GM12891 (cell line): ENCODE measurements at regions not wholly inside any gene's neighbourhood (a gene's known extent, or its start where the extent isn't known, plus 50 kb on each side); places are given as distances from the start of the nearest gene placed in this dataset.
"Not testable (repeated sequence)": the region's sequence is repeated elsewhere in the genome, so short reads cannot be mapped to it uniquely, and the experiment has no call there.

ENCODE experiments used
- DNase-seq: peaks from one replicate; pipeline ENCODE4 v3.0.0; 2011; ENCODE audit warnings: low spot score; ENCODE audit not compliant: insufficient read length
- FAIRE-seq: peaks from 2 replicates; lab custom pipeline; 2011; peaks lifted over from hg19 to GRCh38; lab: Jason Lieb, UNC

GRCh38 chr2:95774322-95775192 lies 182.8 kb downstream of the TRIM43 start:
- DNase-seq, FAIRE-seq: not testable (repeated sequence)

GRCh38 chr2:95775193-95775531 lies 183.4 kb downstream of the TRIM43 start:
- not testable (repeated sequence) for DNase-seq, FAIRE-seq
